Type B pancreatic cell (in vitro differentiated cells): ENCODE measurements at regions not wholly inside any gene's neighbourhood (a gene's known extent, or its start where the extent isn't known, plus 50 kb on each side); places are given as distances from the start of the nearest gene placed in this dataset.

Experiments used
- DNase-seq: peaks from one replicate; pipeline ENCODE4 v3.0.0; 2021; ENCODE audit warnings: mixed read lengths; ENCODE audit not compliant: unreplicated experiment; ENCODE audit errors: extremely low spot score
- H3K27ac Mint-ChIP-seq: 2 replicates; pipeline ENCODE4 v1.8.0; 2021; ENCODE audit warnings: mild to moderate bottlenecking, mixed read lengths
- H3K27me3 Mint-ChIP-seq: 2 replicates; pipeline ENCODE4 v1.8.0; 2021; ENCODE audit warnings: mixed read lengths
- H3K36me3 Mint-ChIP-seq: 2 replicates; pipeline ENCODE4 v1.8.0; 2021; ENCODE audit warnings: mixed read lengths
- H3K4me1 Mint-ChIP-seq: one replicate; pipeline ENCODE4 v1.8.0; 2021; ENCODE audit warnings: mixed read lengths; ENCODE audit not compliant: unreplicated experiment
- H3K4me3 Mint-ChIP-seq: 2 replicates; pipeline ENCODE4 v1.8.0; 2021; ENCODE audit warnings: mild to moderate bottlenecking, mixed read lengths
- H3K9me3 Mint-ChIP-seq: 2 replicates; pipeline ENCODE4 v1.8.0; 2021; ENCODE audit warnings: mixed read lengths
- TF ChIP-seq, protein P1 (sequence below): fragments of 200-600 bp; sonication (generic); conservative IDR thresholded peaks from 2 replicates; pipeline ENCODE4 v1.5.0; 2021; ENCODE audit warnings: antibody characterized with exemption, mild to moderate bottlenecking

- no peak for DNase-seq
- Mint-ChIP-seq H3K36me3 (no peaks in the 10 kb centered on the region), H3K27me3 (no peaks in the 10 kb centered on the region), H3K27ac (no peak overlapping the region), H3K4me3 (no peak overlapping the region), H3K9me3 (no peaks in the 10 kb centered on the region), H3K4me1 (no peaks in the 10 kb centered on the region)
- TF ChIP-seq, protein P1, sequence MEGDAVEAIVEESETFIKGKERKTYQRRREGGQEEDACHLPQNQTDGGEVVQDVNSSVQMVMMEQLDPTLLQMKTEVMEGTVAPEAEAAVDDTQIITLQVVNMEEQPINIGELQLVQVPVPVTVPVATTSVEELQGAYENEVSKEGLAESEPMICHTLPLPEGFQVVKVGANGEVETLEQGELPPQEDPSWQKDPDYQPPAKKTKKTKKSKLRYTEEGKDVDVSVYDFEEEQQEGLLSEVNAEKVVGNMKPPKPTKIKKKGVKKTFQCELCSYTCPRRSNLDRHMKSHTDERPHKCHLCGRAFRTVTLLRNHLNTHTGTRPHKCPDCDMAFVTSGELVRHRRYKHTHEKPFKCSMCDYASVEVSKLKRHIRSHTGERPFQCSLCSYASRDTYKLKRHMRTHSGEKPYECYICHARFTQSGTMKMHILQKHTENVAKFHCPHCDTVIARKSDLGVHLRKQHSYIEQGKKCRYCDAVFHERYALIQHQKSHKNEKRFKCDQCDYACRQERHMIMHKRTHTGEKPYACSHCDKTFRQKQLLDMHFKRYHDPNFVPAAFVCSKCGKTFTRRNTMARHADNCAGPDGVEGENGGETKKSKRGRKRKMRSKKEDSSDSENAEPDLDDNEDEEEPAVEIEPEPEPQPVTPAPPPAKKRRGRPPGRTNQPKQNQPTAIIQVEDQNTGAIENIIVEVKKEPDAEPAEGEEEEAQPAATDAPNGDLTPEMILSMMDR: no peak
Measured at GRCh38 chr4:189092581-189092980, 848.1 kb upstream of the FRG1 start.

GRCh38 chr4:189096108-189096507 lies 844.6 kb upstream of the FRG1 start:
- TF ChIP-seq, protein P1: no peak
- H3K4me1 Mint-ChIP-seq: no peaks in the 10 kb centered on the region
- H3K4me3 Mint-ChIP-seq: no peak overlapping the region
- H3K9me3 Mint-ChIP-seq: no peaks in the 10 kb centered on the region
- H3K27ac Mint-ChIP-seq: no peak overlapping the region
- no peaks in the 10 kb centered on the region for H3K36me3 Mint-ChIP-seq
- DNase-seq: no peak
- H3K27me3 Mint-ChIP-seq: no peaks in the 10 kb centered on the region

DNA sequence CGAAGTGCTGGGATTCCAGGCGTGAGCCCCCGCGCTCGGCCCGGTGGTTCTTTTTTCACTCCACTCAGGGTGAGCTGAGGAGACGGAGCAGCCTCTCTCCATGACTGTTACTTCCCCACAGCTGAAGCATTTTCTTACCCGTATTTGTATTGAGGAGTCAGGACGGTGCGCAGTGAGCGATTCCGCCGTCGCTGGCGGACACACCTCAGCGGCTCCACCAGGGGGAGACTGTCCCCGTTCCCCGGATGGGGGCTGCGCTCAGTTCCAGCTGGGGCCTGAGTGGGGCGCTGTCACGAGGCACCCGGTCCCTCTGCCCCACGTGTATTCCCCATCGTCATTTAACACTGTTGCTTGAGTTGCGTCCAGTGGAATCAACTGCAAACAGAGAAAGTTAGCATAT lies 844.0 kb upstream of the FRG1 start:
- TF ChIP-seq, protein P1: peak; percentile 23
- Mint-ChIP-seq H3K9me3 (no peaks in the 10 kb centered on the region), H3K36me3 (no peaks in the 10 kb centered on the region), H3K4me3 (no peak overlapping the region), H3K27me3 (no peaks in the 10 kb centered on the region), H3K27ac (no peak overlapping the region), H3K4me1 (no peaks in the 10 kb centered on the region)
- no peak for DNase-seq

DNA sequence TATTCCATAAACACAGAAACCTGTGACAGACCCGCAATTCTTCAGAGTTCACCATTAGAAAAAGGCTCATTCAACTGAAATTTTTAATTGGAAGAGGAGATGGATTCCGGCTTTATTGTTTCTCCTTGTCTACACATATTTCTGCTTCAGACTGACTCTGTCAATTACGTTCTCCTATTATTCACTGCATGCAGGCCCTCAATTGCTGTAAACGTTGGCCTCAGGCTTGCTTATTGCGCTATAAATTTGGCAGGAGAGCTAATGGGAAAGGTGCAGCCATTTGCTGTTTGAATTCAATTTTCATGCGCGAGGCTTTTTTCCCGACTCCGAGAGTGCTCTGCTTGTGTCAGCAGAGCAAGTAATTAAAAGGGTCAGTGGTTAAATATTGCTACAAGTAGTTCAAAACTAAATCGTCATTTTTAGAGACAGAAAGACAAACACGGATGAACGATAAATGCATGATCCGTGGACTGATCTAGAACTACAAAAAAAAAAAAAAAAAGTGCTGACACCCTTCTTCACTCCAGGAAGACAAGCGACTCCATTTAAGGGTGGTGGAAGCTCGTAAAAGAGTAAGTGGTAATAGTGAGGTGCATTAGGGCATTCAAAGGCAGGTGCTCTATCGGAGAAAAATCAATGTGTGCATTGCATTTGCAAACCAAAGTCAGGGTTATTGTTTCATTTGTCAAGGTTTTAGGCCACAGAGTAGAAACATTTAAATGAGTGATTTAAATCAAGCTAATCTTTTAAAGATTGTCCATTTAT lies 841.6 kb upstream of the FRG1 start:
- Mint-ChIP-seq H3K4me1 (no peaks in the 10 kb centered on the region), H3K27ac (no peak overlapping the region), H3K9me3 (no peaks in the 10 kb centered on the region), H3K36me3 (no peaks in the 10 kb centered on the region), H3K27me3 (no peaks in the 10 kb centered on the region), H3K4me3 (no peak overlapping the region)
- DNase-seq: no peak
- TF ChIP-seq, protein P1: no peak

DNA sequence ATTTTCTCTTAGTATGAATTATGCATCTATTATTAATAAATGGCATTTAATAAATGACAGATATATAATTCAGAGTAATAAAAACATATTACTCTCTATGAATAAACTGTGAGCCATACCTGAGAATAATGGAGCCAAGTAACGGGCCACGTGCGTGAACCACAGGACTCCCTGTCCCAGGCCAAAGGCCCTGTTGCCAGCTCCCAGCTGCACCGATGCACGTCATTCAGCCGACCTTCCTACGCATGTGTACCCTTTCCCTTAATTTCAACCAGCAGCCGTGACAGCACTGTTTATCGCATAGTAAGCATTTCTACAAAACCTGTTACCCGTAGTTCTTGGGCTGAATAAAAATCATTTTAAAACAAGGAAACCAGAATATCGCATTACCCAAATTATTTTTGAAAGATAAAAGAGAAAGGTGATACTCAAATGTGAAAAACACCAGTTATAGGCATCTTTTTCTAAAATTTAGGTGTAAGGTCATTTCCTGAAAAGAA lies 827.2 kb upstream of the FRG1 start:
- Mint-ChIP-seq H3K36me3 (no peaks in the 10 kb centered on the region), H3K4me3 (no peak overlapping the region)

More for the DNA sequence above, 827.2 kb upstream of the FRG1 start:
- Mint-ChIP-seq H3K27me3 (no peaks in the 10 kb centered on the region), H3K27ac (no peak overlapping the region), H3K4me1 (no peaks in the 10 kb centered on the region), H3K9me3 (no peaks in the 10 kb centered on the region)
- TF ChIP-seq, protein P1: no peak
- DNase-seq: no peak
